Ovary (tissue), 3 donors: ENCODE measurements at regions not wholly inside any gene's neighbourhood (a gene's known extent, or its start where the extent isn't known, plus 50 kb on each side); places are given as distances from the start of the nearest gene placed in this dataset.

Source experiments
- CTCF ChIP-seq, 3 donors: fragments of 450-650 bp in 2 of 3; fragments of 200-600 bp in 1 of 3; IDR thresholded peaks; one replicate each; pipeline versions ENCODE4 v1.5.1 to v1.8.0; 2016 to 2022; ENCODE audit warnings: antibody characterized with exemption in 3 of 3, mild to moderate bottlenecking in 1 of 3
- EP300 ChIP-seq: sonication (generic); formaldehyde crosslinking; IDR thresholded peaks from one replicate; pipeline ENCODE4 v1.6.1; 2017; ENCODE audit warnings: antibody characterized with exemption
- POLR2A ChIP-seq: fragments of 450-650 bp; IDR thresholded peaks from one replicate; pipeline ENCODE4 v1.6.1; 2017; ENCODE audit warnings: antibody characterized with exemption, mild to moderate bottlenecking, moderate library complexity
- donor health status: DM: no; HTN: no; CAD: no.

- no peak for TF ChIP-seq CTCF (IDR thresholded peaks at IDR 0.05)
- TF ChIP-seq EP300 = no peak
- no peak for TF ChIP-seq POLR2A
These were observed 218.0 kb upstream of the RGS6 start for GRCh38 chr14:71714225-71714624.
